Hepatocyte (in vitro differentiated cells): ENCODE measurements at regions not wholly inside any gene's neighbourhood (a gene's known extent, or its start where the extent isn't known, plus 50 kb on each side); places are given as distances from the start of the nearest gene placed in this dataset.

ENCODE experiments used
- EZH2 ChIP-seq: fragments of 200-600 bp; sonication (generic); IDR thresholded peaks from 2 replicates; pipeline ENCODE4 v1.6.1; 2016; ENCODE audit warnings: antibody characterized with exemption, mild to moderate bottlenecking, borderline replicate concordance
- TF ChIP-seq, protein P1 (sequence below): fragments of 200-600 bp; sonication (generic); IDR thresholded peaks from 2 replicates; pipeline ENCODE4 v1.5.1; 2016; ENCODE audit warnings: antibody characterized with exemption, mild to moderate bottlenecking; ENCODE audit not compliant: poor library complexity

DNA sequence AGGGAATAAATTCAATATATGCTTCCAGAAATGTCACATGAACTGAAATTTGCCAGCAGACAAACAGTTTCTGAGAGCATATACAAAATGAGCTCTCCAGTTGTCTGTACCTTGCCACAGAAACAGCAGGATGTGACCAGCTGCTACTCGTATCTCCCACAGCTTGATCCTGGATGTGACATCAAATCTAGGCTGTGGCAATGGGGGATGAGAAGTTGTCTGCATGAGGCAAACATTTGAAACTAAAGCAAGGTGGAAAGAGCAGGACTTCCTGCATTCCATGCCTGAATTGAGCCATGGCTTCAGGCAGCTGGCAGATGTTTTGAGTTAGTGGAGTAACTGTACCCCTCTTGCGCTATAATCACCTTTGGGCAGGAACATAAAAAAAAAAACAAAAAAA is 1724.0 kb downstream of the RPA4 start:
- no peak for TF ChIP-seq EZH2
- TF ChIP-seq, protein P1, sequence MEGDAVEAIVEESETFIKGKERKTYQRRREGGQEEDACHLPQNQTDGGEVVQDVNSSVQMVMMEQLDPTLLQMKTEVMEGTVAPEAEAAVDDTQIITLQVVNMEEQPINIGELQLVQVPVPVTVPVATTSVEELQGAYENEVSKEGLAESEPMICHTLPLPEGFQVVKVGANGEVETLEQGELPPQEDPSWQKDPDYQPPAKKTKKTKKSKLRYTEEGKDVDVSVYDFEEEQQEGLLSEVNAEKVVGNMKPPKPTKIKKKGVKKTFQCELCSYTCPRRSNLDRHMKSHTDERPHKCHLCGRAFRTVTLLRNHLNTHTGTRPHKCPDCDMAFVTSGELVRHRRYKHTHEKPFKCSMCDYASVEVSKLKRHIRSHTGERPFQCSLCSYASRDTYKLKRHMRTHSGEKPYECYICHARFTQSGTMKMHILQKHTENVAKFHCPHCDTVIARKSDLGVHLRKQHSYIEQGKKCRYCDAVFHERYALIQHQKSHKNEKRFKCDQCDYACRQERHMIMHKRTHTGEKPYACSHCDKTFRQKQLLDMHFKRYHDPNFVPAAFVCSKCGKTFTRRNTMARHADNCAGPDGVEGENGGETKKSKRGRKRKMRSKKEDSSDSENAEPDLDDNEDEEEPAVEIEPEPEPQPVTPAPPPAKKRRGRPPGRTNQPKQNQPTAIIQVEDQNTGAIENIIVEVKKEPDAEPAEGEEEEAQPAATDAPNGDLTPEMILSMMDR = no peak
